22Rv1 (cell line): ENCODE measurements at regions not wholly inside any gene's neighbourhood (a gene's known extent, or its start where the extent isn't known, plus 50 kb on each side); places are given as distances from the start of the nearest gene placed in this dataset.

Experiments used
- CTCF ChIP-seq: fragments of 450-650 bp; IDR thresholded peaks from 2 replicates; pipeline ENCODE4 v1.5.1; 2017; ENCODE audit warnings: mild to moderate bottlenecking
- ZFX ChIP-seq: fragments of 450-650 bp; IDR thresholded peaks from 2 replicates; pipeline ENCODE4 v1.6.1; 2017; ENCODE audit warnings: antibody characterized with exemption, borderline replicate concordance

GRCh38 chr12:86551146-86551571 is 295.0 kb upstream of the MGAT4C start:
- no peak for TF ChIP-seq CTCF
- no peak for TF ChIP-seq ZFX
